Upper lobe of right lung (tissue), 1 donor: ENCODE measurements at regions not wholly inside any gene's neighbourhood (a gene's known extent, or its start where the extent isn't known, plus 50 kb on each side); places are given as distances from the start of the nearest gene placed in this dataset.

Experiments
- ATAC-seq: fragments of 200-7000 bp; cut with Tn5 transposase; one replicate; pipeline ENCODE4 v1.9.1; 2020; ENCODE audit warnings: mild to moderate bottlenecking, moderate library complexity
- DNase-seq: peaks from one replicate; pipeline ENCODE4 v3.0.0-alpha.2; 2020
- H3K27ac ChIP-seq: fragments of 200-600 bp; one replicate; pipeline ENCODE4 v1.8.0; 2022
- H3K27me3 ChIP-seq: fragments of 200-600 bp; one replicate; pipeline ENCODE4 v1.8.0; 2022; ENCODE audit warnings: mild to moderate bottlenecking
- H3K36me3 ChIP-seq: fragments of 200-600 bp; one replicate; pipeline ENCODE4 v1.8.0; 2022
- H3K4me1 ChIP-seq: fragments of 200-600 bp; one replicate; pipeline ENCODE4 v1.8.0; 2022
- H3K4me3 ChIP-seq: fragments of 200-600 bp; one replicate; pipeline ENCODE4 v1.8.0; 2022; ENCODE audit warnings: mild to moderate bottlenecking
- H3K9me3 ChIP-seq: fragments of 200-600 bp; one replicate; pipeline ENCODE4 v1.8.0; 2022
- intact Hi-C: fragments of 100-400 bp; cut with DNase I; formaldehyde crosslinking; loops from one replicate; pipeline ENCODE4 v1.11.0; 2022
- TF ChIP-seq, protein P1 (sequence below): fragments of 200-600 bp; IDR thresholded peaks from one replicate; pipeline ENCODE4 v1.8.0; 2022; ENCODE audit warnings: antibody characterized with exemption
- donor health status: DM: no; HTN: yes; CAD: no; lungs with severe emphysema.

- Histone ChIP-seq H3K36me3 (no peaks in the 10 kb centered on the region), H3K27ac (no peak overlapping the region), H3K4me3 (no peak overlapping the region), H3K4me1 (no peaks in the 10 kb centered on the region), H3K9me3 (no peaks in the 10 kb centered on the region), H3K27me3 (peaks cover 11% of the 10 kb centered on the region)
- intact Hi-C loops: no loop called here
- no peak for ATAC-seq
- TF ChIP-seq, protein P1, sequence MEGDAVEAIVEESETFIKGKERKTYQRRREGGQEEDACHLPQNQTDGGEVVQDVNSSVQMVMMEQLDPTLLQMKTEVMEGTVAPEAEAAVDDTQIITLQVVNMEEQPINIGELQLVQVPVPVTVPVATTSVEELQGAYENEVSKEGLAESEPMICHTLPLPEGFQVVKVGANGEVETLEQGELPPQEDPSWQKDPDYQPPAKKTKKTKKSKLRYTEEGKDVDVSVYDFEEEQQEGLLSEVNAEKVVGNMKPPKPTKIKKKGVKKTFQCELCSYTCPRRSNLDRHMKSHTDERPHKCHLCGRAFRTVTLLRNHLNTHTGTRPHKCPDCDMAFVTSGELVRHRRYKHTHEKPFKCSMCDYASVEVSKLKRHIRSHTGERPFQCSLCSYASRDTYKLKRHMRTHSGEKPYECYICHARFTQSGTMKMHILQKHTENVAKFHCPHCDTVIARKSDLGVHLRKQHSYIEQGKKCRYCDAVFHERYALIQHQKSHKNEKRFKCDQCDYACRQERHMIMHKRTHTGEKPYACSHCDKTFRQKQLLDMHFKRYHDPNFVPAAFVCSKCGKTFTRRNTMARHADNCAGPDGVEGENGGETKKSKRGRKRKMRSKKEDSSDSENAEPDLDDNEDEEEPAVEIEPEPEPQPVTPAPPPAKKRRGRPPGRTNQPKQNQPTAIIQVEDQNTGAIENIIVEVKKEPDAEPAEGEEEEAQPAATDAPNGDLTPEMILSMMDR: no peak
- no peak for DNase-seq
These were observed 92.9 kb downstream of the UBIAD1 start for GRCh38 chr1:11365744-11366387.

DNA sequence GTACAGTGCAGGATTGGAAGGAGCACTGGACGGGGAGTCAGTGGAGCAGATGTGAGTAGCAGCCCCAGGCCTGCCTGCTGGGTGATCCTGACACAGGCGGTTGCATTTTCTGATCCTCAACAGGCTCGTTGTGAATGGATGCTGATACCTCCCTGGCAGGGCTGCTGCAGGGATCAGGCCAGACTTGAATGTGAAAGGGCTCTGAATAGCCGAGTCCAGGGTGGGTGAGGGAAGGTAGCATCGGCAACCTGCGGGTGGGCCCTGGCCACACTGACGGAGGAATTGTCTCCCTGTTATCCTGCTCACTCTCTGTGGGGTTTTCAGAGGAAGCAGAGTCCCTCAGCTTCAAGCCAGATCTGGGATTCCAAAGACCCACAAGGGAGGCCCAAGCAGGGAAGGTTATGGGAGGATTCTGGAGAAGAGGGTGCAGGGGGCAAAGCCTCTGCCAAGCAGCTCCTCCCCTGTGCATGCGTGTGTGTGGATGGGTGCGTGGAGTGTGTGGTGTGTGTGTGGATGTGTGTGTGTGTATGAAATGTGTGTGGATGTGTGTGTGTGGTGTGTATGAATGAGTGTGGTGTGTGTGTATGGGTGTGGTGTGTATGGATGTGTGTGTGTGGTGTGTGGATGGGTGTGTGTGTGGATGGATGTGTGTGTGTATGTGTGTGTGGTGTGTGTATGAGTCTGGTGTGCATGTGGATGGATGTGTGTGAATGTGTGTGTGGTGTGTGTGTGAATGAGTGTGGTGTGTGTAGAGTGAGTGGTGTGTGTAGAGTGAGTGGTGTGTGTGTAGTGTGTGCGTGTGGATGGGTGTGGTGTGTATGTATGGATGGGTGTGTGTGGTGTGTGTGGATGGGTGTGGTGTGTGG, 100.3 kb downstream of the UBIAD1 start:
- intact Hi-C loops: no loop called here
- H3K36me3 ChIP-seq: no peaks in the 10 kb centered on the region
- peaks cover 11% of the 10 kb centered on the region for H3K27me3 ChIP-seq
- DNase-seq: no peak
- H3K27ac ChIP-seq: no peak overlapping the region
- no peak for ATAC-seq
- H3K4me1 ChIP-seq: no peaks in the 10 kb centered on the region
- no peak overlapping the region for H3K4me3 ChIP-seq
- TF ChIP-seq, protein P1: no peak
- no peaks in the 10 kb centered on the region for H3K9me3 ChIP-seq

- no peak overlapping the region for H3K27ac ChIP-seq
These were observed 101.1 kb downstream of the UBIAD1 start for GRCh38 chr1:11373895-11374747.

GRCh38 chr1:11374748-11375110, 101.7 kb downstream of the UBIAD1 start:
- Histone ChIP-seq H3K4me3 (no peak overlapping the region), H3K27me3 (peaks cover 6% of the 10 kb centered on the region), H3K27ac (no peak overlapping the region), H3K4me1 (no peaks in the 10 kb centered on the region), H3K36me3 (no peaks in the 10 kb centered on the region), H3K9me3 (no peaks in the 10 kb centered on the region)
- TF ChIP-seq, protein P1: no peak
- no peak for ATAC-seq
- no peak for DNase-seq
- intact Hi-C loops: no loop called here

More at GRCh38 chr1:11373895-11374747, 101.1 kb downstream of the UBIAD1 start:
- no peak for ATAC-seq
- peaks cover 11% of the 10 kb centered on the region for H3K27me3 ChIP-seq
- TF ChIP-seq, protein P1: no peak
- intact Hi-C loops: no loop called here
- H3K36me3 ChIP-seq: no peaks in the 10 kb centered on the region
- H3K4me3 ChIP-seq: no peak overlapping the region
- no peaks in the 10 kb centered on the region for H3K9me3 ChIP-seq
- no peaks in the 10 kb centered on the region for H3K4me1 ChIP-seq
- no peak for DNase-seq

DNA sequence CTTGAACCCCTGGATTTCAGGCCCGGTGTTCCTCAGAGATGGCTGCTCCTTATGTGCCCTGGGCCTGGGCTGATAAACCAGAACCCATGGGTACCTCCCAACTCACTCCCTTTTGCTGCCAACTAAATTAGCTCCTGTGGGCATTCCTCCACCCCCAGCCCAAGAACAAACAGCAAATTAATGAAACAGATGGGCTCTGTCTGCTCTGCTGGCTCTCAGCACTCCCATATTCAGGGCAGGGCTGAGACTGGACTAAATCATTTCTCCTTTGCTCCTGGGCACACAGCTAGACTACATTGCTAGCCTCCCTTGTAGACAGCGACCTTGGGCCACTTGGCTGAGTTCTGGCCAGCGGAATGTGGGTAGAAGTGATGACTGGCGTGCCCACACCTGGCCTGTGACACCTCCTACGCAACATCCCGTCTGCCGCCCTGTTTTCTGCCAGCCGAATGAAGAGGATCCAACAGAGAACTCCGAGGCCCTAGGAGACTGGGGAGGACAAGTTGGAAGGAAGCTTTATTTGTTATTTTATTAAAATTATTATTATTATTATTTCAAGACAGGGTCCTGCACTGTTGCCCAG, 101.9 kb upstream of the DISP3 start:
- Histone ChIP-seq H3K27me3 (no peaks in the 10 kb centered on the region), H3K9me3 (no peaks in the 10 kb centered on the region), H3K4me1 (no peaks in the 10 kb centered on the region), H3K36me3 (no peaks in the 10 kb centered on the region), H3K27ac (no peak overlapping the region), H3K4me3 (no peak overlapping the region)
- TF ChIP-seq, protein P1: no peak
- ATAC-seq (no peak), DNase-seq (no peak)
- intact Hi-C loops: no loop called here
